OCI-LY3 (cell line): ENCODE measurements at regions not wholly inside any gene's neighbourhood (a gene's known extent, or its start where the extent isn't known, plus 50 kb on each side); places are given as distances from the start of the nearest gene placed in this dataset.

Experiments
- EZH2phosphoT487 ChIP-seq: fragments of 200-600 bp; shearing (Covaris generic); IDR thresholded peaks from 2 replicates; pipeline ENCODE4 v1.6.1; 2018; ENCODE audit warnings: antibody characterized with exemption, mixed run types, low read depth
- TF ChIP-seq, protein P1 (sequence below): fragments of 200-600, 300-600 bp; sonication (generic); IDR thresholded peaks from 2 replicates; pipeline ENCODE4 v1.5.1; 2014; ENCODE audit warnings: antibody characterized with exemption, low read length, low read depth

DNA sequence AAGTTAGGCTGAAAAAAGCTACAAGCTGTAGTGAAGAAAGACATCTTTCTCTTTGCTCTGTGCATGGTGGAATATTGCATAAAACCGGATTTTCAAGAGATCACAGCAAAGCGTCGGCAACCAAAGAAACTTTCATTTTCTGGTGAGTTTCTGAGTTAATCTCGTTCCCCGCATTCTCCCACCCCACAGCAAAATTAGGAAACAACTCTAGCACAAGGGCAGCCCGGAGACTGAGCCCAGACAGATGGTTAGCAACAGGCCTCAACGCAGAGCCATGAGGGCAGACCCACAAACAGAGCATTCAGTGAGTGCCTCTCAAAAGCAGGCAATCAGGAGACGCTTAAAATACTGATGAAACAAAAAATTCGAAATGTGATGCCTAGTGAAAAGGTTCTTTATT lies 396.1 kb upstream of the KLF6 start:
- TF ChIP-seq, protein P1, sequence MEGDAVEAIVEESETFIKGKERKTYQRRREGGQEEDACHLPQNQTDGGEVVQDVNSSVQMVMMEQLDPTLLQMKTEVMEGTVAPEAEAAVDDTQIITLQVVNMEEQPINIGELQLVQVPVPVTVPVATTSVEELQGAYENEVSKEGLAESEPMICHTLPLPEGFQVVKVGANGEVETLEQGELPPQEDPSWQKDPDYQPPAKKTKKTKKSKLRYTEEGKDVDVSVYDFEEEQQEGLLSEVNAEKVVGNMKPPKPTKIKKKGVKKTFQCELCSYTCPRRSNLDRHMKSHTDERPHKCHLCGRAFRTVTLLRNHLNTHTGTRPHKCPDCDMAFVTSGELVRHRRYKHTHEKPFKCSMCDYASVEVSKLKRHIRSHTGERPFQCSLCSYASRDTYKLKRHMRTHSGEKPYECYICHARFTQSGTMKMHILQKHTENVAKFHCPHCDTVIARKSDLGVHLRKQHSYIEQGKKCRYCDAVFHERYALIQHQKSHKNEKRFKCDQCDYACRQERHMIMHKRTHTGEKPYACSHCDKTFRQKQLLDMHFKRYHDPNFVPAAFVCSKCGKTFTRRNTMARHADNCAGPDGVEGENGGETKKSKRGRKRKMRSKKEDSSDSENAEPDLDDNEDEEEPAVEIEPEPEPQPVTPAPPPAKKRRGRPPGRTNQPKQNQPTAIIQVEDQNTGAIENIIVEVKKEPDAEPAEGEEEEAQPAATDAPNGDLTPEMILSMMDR: no peak
- TF ChIP-seq EZH2phosphoT487: no peak
